BLaER1 (cell line): ENCODE measurements at regions not wholly inside any gene's neighbourhood (a gene's known extent, or its start where the extent isn't known, plus 50 kb on each side); places are given as distances from the start of the nearest gene placed in this dataset.
"Not testable (repeated sequence)": the region's sequence is repeated elsewhere in the genome, so short reads cannot be mapped to it uniquely, and the experiment has no call there.

Source experiments
- H3K27ac ChIP-seq: shearing (Covaris generic); formaldehyde crosslinking; 2 replicates; pipeline ENCODE4 v1.8.1; 2022
- H3K27me3 ChIP-seq: shearing (Covaris generic); formaldehyde crosslinking; 2 replicates; pipeline ENCODE4 v1.8.1; 2022
- H3K36me3 ChIP-seq: shearing (Covaris generic); formaldehyde crosslinking; 2 replicates; pipeline ENCODE4 v1.8.1; 2022
- H3K4me1 ChIP-seq: shearing (Covaris generic); formaldehyde crosslinking; 2 replicates; pipeline ENCODE4 v1.8.1; 2022
- H3K4me2 ChIP-seq: shearing (Covaris generic); formaldehyde crosslinking; 2 replicates; pipeline ENCODE4 v1.8.1; 2022
- H3K4me3 ChIP-seq: shearing (Covaris generic); formaldehyde crosslinking; 2 replicates; pipeline ENCODE4 v1.8.1; 2022
- H3K9ac ChIP-seq: shearing (Covaris generic); formaldehyde crosslinking; 2 replicates; pipeline ENCODE4 v1.8.1; 2022
- H3K9me3 ChIP-seq: shearing (Covaris generic); formaldehyde crosslinking; 2 replicates; pipeline ENCODE4 v1.8.1; 2022
- H4K20me1 ChIP-seq: shearing (Covaris generic); formaldehyde crosslinking; 2 replicates; pipeline ENCODE4 v1.8.1; 2022
- Cebpa-rat ChIP-seq: shearing (Covaris generic); IDR thresholded peaks from 2 replicates; pipeline ENCODE4 v1.8.1; 2022

- Histone ChIP-seq H3K27me3 (no peaks in the 10 kb centered on the region), H3K36me3 (no peaks in the 10 kb centered on the region), H3K9ac (no peak overlapping the region), H3K4me1 (no peaks in the 10 kb centered on the region), H3K27ac (no peak overlapping the region), H3K9me3 (peaks cover 19% of the 10 kb centered on the region), H4K20me1 (no peaks in the 10 kb centered on the region), H3K4me2 (no peak overlapping the region), H3K4me3 (no peak overlapping the region)
- no peak for TF ChIP-seq Cebpa-rat
These were observed 83.3 kb upstream of the RORB start for GRCh38 chr9:74413876-74414275.

GRCh38 chr9:74414325-74414724 lies 82.8 kb upstream of the RORB start:
- Histone ChIP-seq H3K36me3 (no peaks in the 10 kb centered on the region), H3K27me3 (no peaks in the 10 kb centered on the region), H4K20me1 (no peaks in the 10 kb centered on the region), H3K9ac (no peak overlapping the region), H3K4me2 (no peak overlapping the region), H3K4me3 (no peak overlapping the region), H3K4me1 (no peaks in the 10 kb centered on the region), H3K9me3 (peaks cover 19% of the 10 kb centered on the region), H3K27ac (no peak overlapping the region)
- TF ChIP-seq Cebpa-rat = no peak

- Histone ChIP-seq H3K27ac (no peak overlapping the region), H3K36me3 (no peaks in the 10 kb centered on the region), H3K4me2 (no peak overlapping the region), H3K27me3 (no peaks in the 10 kb centered on the region), H3K9ac (no peak overlapping the region), H3K4me3 (no peak overlapping the region), H3K4me1 (no peaks in the 10 kb centered on the region), H4K20me1 (no peaks in the 10 kb centered on the region), H3K9me3 (peaks cover 14% of the 10 kb centered on the region)
- TF ChIP-seq Cebpa-rat = no peak
These were observed 81.1 kb upstream of the RORB start for GRCh38 chr9:74415995-74416394.

GRCh38 chr9:74424488-74424887 lies 72.6 kb upstream of the RORB start:
- H3K9me3 ChIP-seq, H3K9ac ChIP-seq, H4K20me1 ChIP-seq, H3K4me3 ChIP-seq, H3K36me3 ChIP-seq, H3K4me1 ChIP-seq, H3K27ac ChIP-seq, H3K27me3 ChIP-seq, H3K4me2 ChIP-seq: not testable (repeated sequence)

- no peaks in the 10 kb centered on the region for H4K20me1 ChIP-seq
- H3K27ac ChIP-seq = no peak overlapping the region
- no peaks in the 10 kb centered on the region for H3K9me3 ChIP-seq
- peaks cover 6% of the 10 kb centered on the region for H3K4me1 ChIP-seq
- no peak overlapping the region for H3K9ac ChIP-seq
- no peak overlapping the region for H3K4me2 ChIP-seq
- no peaks in the 10 kb centered on the region for H3K36me3 ChIP-seq
- no peak for TF ChIP-seq Cebpa-rat
- no peaks in the 10 kb centered on the region for H3K27me3 ChIP-seq
- H3K4me3 ChIP-seq = no peak overlapping the region
These were observed 65.7 kb upstream of the RORB start for GRCh38 chr9:74431467-74431866.

- no peaks in the 10 kb centered on the region for H4K20me1 ChIP-seq
- TF ChIP-seq Cebpa-rat = no peak
- H3K4me1 ChIP-seq = no peaks in the 10 kb centered on the region
- no peak overlapping the region for H3K27ac ChIP-seq
- no peaks in the 10 kb centered on the region for H3K36me3 ChIP-seq
- no peak overlapping the region for H3K4me3 ChIP-seq
- no peaks in the 10 kb centered on the region for H3K9me3 ChIP-seq
- no peak overlapping the region for H3K9ac ChIP-seq
- no peak overlapping the region for H3K4me2 ChIP-seq
- no peaks in the 10 kb centered on the region for H3K27me3 ChIP-seq
These were observed 53.9 kb upstream of the RORB start for GRCh38 chr9:74443036-74443750.

- no peak for TF ChIP-seq Cebpa-rat
- Histone ChIP-seq H3K9me3 (no peaks in the 10 kb centered on the region), H3K4me3 (no peak overlapping the region), H3K27me3 (no peaks in the 10 kb centered on the region), H3K36me3 (no peaks in the 10 kb centered on the region), H3K27ac (no peak overlapping the region), H3K4me2 (no peak overlapping the region), H3K4me1 (no peaks in the 10 kb centered on the region), H4K20me1 (no peaks in the 10 kb centered on the region), H3K9ac (no peak overlapping the region)
These were observed 52.8 kb upstream of the RORB start for GRCh38 chr9:74444369-74444768.
